Testis (tissue), 2 donors: ENCODE measurements at regions not wholly inside any gene's neighbourhood (a gene's known extent, or its start where the extent isn't known, plus 50 kb on each side); places are given as distances from the start of the nearest gene placed in this dataset.

ENCODE experiments used
- DNase-seq: peaks from one replicate; pipeline ENCODE4 v3.0.0-alpha.2; 2019
- H3K27ac ChIP-seq, 2 donors: fragments of 200-600 bp; sonication (generic); one replicate each; pipeline ENCODE4 v1.5.1; 2019
- H3K27me3 ChIP-seq: fragments of 200-600 bp; sonication (generic); one replicate; pipeline ENCODE4 v1.5.1; 2019
- H3K36me3 ChIP-seq: fragments of 200-600 bp; sonication (generic); one replicate; pipeline ENCODE4 v1.5.1; 2017; ENCODE audit warnings: low read depth; ENCODE audit errors: missing control alignments
- H3K4me1 ChIP-seq: fragments of 200-600 bp; sonication (generic); one replicate; pipeline ENCODE4 v1.5.1; 2019
- H3K4me3 ChIP-seq, 2 donors: fragments of 200-600 bp; sonication (generic); one replicate each; pipeline ENCODE4 v1.5.1; 2017 to 2019
- H3K9me3 ChIP-seq: fragments of 200-600 bp; sonication (generic); one replicate; pipeline ENCODE4 v1.5.1; 2017
- CTCF ChIP-seq, 3 experiments: fragments of 450-650 bp in 2 of 3; fragments of 200-600 bp in 1 of 3; sonication (generic) in 1 of 3; IDR thresholded peaks; one replicate each; pipeline ENCODE4 v1.5.1; 2016 to 2019; ENCODE audit warnings: antibody characterized with exemption in 3 of 3, mild to moderate bottlenecking in 2 of 3, moderate library complexity in 1 of 3
- POLR2A ChIP-seq: fragments of 450-650 bp; IDR thresholded peaks from one replicate; pipeline ENCODE4 v1.6.1; 2017; ENCODE audit warnings: antibody characterized with exemption, mild to moderate bottlenecking, moderate library complexity
- WGBS, 2 donors: methylation state at CpG; one replicate each; pipeline ENCODE4 v1.1.5; 2018; 5-methylcytosine and 5-hydroxymethylcytosine counted together
- intact Hi-C: fragments of 100-400 bp; cut with DNase I; formaldehyde crosslinking; loops from one replicate; pipeline ENCODE4 v1.15.1; 2023; ENCODE audit warnings: low total_unique reads

DNA sequence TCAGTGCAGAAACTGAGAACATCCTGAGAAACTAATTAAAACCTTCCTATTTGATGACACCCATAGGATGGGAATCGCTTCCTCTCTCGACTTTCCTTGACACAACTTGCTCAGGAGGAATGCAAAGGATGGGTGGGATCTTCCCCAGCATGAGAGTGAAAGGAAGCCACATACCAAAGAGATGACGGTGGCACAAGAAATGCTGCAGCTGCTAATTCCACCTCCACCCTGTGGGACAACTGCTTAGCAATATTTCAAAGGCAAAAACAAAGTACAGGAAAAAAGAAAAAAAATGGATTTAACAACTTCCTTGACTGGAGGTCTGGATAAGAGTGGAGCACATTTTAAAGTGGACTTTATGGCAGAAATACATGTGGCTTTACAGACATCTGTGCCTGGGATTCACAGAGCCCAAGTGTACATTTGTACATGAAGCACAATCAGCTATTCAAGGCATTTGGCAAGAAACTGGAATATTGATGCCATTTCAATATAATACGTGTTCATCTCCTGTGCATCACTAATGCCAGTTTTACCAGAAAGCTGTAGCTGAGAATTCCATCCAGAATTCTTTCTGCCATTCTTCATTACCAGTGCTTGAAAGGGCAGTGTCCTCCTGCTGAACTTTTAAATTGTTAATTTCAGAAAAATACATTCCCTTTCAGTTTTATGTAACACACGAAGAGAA, 359.2 kb upstream of the ACTBL2 start:
- Histone ChIP-seq H3K9me3 (no peaks in the 10 kb centered on the region), H3K36me3 (no peaks in the 10 kb centered on the region), H3K27me3 (no peaks in the 10 kb centered on the region), H3K4me3 (no peak overlapping the region), H3K27ac (no peak overlapping the region), H3K4me1 (no peaks in the 10 kb centered on the region)
- WGBS, 2 donors: 69 to 71% methylated on average over 5 of the region's 5 CpGs
- intact Hi-C loops: no loop called here
- TF ChIP-seq CTCF (IDR thresholded peaks at IDR 0.05): no peak
- no peak for TF ChIP-seq POLR2A
- no peak for DNase-seq

- Histone ChIP-seq H3K36me3 (no peaks in the 10 kb centered on the region), H3K4me1 (no peaks in the 10 kb centered on the region), H3K9me3 (no peaks in the 10 kb centered on the region), H3K27ac (no peak overlapping the region), H3K27me3 (no peaks in the 10 kb centered on the region), H3K4me3 (no peak overlapping the region)
- TF ChIP-seq CTCF (IDR thresholded peaks at IDR 0.05) (no peak), POLR2A (no peak)
- DNase-seq: no peak
- intact Hi-C loops: no loop called here
- 93 to 94% methylated on average over 1 of the region's 1 CpG for WGBS, 2 donors
These were observed 356.9 kb upstream of the ACTBL2 start for GRCh38 chr5:57839437-57840079.

GRCh38 chr5:57839025-57839424, 356.4 kb upstream of the ACTBL2 start:
- intact Hi-C loops: no loop called here
- TF ChIP-seq POLR2A (no peak), CTCF (IDR thresholded peaks at IDR 0.05) (no peak)
- 95% methylated on average over 3 of the region's 3 CpGs for WGBS, 2 donors
- no peaks in the 10 kb centered on the region for H3K4me1 ChIP-seq
- no peak for DNase-seq
- no peaks in the 10 kb centered on the region for H3K9me3 ChIP-seq
- H3K27me3 ChIP-seq: no peaks in the 10 kb centered on the region
- H3K36me3 ChIP-seq: no peaks in the 10 kb centered on the region
- no peak overlapping the region for H3K27ac ChIP-seq
- H3K4me3 ChIP-seq: no peak overlapping the region

GRCh38 chr5:57836921-57837320, 354.3 kb upstream of the ACTBL2 start:
- Histone ChIP-seq H3K27ac (no peak overlapping the region), H3K9me3 (no peaks in the 10 kb centered on the region), H3K36me3 (no peaks in the 10 kb centered on the region), H3K4me3 (no peak overlapping the region), H3K4me1 (no peaks in the 10 kb centered on the region), H3K27me3 (no peaks in the 10 kb centered on the region)
- 94 to 96% methylated on average over 2 of the region's 2 CpGs for WGBS, 2 donors
- no peak for DNase-seq
- intact Hi-C loops: no loop called here
- no peak for TF ChIP-seq POLR2A
- no peak for TF ChIP-seq CTCF (IDR thresholded peaks at IDR 0.05)

DNA sequence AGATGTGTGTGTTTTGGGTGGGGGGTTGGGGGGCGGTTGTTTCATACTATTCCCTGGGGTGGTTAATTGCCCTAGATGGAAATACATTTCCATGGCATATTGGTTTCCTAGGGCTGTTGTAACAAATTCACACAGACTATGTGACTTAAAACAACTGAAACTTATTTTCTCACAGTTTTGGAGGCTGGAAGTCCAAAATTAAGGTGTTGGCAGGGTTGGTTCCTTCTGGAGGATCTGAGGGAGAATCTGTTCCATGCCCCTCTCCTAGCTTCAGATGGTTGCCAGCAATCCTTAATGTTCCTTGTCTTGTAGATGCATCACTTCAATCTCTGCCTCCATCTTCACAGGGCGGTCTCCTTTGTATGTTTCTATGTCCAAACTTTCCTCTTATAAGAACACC, 353.7 kb upstream of the ACTBL2 start:
- Histone ChIP-seq H3K27ac (no peak overlapping the region), H3K9me3 (no peaks in the 10 kb centered on the region), H3K27me3 (no peaks in the 10 kb centered on the region), H3K36me3 (no peaks in the 10 kb centered on the region), H3K4me3 (no peak overlapping the region), H3K4me1 (no peaks in the 10 kb centered on the region)
- WGBS, 2 donors: 93 to 97% methylated on average over 2 of the region's 2 CpGs
- DNase-seq: no peak
- TF ChIP-seq POLR2A (no peak), CTCF (IDR thresholded peaks at IDR 0.05) (no peak)
- intact Hi-C loops: no loop called here
